ENCODE measurements at regions not wholly inside any gene's neighbourhood (a gene's known extent, or its start where the extent isn't known, plus 50 kb on each side); places are given as distances from the start of the nearest gene placed in this dataset.
"Not testable (repeated sequence)": the region's sequence is repeated elsewhere in the genome, so short reads cannot be mapped to it uniquely, and the experiment has no call there.

GRCh38 chr12:47369085-47369484, 289.3 kb upstream of the AMIGO2 start:
- no peaks in the 10 kb centered on the region for H3K36me3 Mint-ChIP-seq (ENCODE audit: unreplicated experiment)

DNA sequence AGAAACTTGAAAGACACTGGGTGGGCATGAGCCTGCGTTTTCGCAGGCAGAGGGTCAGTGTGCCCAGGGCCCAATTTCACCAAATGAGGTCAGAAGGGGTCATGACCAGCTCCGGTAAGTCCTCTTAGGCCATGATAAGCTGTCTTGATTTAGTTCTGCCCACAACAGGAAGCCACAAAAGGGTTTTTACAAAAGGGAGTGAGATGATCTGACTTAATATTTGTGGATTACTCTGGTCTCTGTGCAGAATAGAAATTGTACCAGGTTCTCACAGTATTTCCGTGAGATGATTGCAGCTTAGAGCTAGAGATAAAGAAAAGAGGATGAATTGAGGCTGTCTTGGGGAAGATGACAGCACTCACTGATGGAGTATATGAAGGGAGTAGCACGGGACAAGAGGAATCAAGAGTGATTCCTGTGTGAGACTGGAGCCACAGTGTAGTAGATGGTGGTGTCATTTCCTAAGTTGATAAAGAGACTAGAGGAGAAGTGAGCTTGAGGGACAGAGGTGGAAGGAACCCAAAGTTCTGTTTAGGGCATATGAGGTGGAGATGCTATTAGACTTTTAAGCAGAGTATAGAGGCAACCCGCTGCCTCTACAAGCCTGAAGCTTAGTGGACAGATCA, 288.3 kb upstream of the AMIGO2 start:
- H3K27me3 Mint-ChIP-seq (ENCODE audit: unreplicated experiment), result no peaks in the 10 kb centered on the region
- DNase-seq (ENCODE audit: extremely low spot score, unreplicated experiment), result no peak

More at GRCh38 chr12:47369085-47369484, 289.3 kb upstream of the AMIGO2 start:
- Mint-ChIP-seq H3K27ac (ENCODE audit: unreplicated experiment) (no peak overlapping the region), H3K9me3 (ENCODE audit: unreplicated experiment) (peaks cover 4% of the 10 kb centered on the region), H3K27me3 (ENCODE audit: unreplicated experiment) (no peaks in the 10 kb centered on the region), H3K4me1 (ENCODE audit: unreplicated experiment) (no peaks in the 10 kb centered on the region), H3K4me3 (ENCODE audit: unreplicated experiment) (no peak overlapping the region)
- no peak for DNase-seq (ENCODE audit: extremely low spot score, unreplicated experiment)
- TF ChIP-seq CTCF (IDR thresholded peaks at IDR 0.05), result no peak

DNA sequence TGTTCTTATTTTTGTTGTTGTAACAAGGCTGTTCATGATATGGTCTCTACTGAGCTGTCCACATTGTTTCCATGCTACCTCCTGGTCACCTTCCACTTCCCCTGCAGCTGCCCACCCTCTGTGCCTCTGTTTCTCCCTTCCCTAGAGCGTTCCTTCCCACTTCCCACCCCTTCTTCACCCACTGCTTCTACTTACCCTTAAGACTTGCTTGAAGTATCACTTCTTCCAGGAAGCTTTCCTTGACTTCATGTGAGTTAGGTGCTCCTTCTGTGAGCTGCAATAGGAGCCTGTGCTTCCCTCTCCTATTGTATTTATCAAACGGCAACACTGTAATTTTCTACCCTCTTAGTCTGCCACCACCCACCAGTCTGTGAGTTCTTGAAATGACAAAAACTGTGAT, 286.8 kb upstream of the AMIGO2 start:
- Mint-ChIP-seq H3K27me3 (ENCODE audit: unreplicated experiment) (no peaks in the 10 kb centered on the region), H3K9me3 (ENCODE audit: unreplicated experiment) (no peaks in the 10 kb centered on the region), H3K4me1 (ENCODE audit: unreplicated experiment) (no peaks in the 10 kb centered on the region), H3K27ac (ENCODE audit: unreplicated experiment) (no peak overlapping the region), H3K36me3 (ENCODE audit: unreplicated experiment) (no peaks in the 10 kb centered on the region), H3K4me3 (ENCODE audit: unreplicated experiment) (no peak overlapping the region)
- TF ChIP-seq CTCF (IDR thresholded peaks at IDR 0.05), result no peak
- no peak for DNase-seq (ENCODE audit: extremely low spot score, unreplicated experiment)

More for the DNA sequence above, 288.3 kb upstream of the AMIGO2 start:
- TF ChIP-seq CTCF (IDR thresholded peaks at IDR 0.05), result no peak
- H3K27ac Mint-ChIP-seq (ENCODE audit: unreplicated experiment), result no peak overlapping the region
- no peaks in the 10 kb centered on the region for H3K4me1 Mint-ChIP-seq (ENCODE audit: unreplicated experiment)
- no peak overlapping the region for H3K4me3 Mint-ChIP-seq (ENCODE audit: unreplicated experiment)
- H3K9me3 Mint-ChIP-seq (ENCODE audit: unreplicated experiment), result no peaks in the 10 kb centered on the region
- H3K36me3 Mint-ChIP-seq (ENCODE audit: unreplicated experiment), result no peaks in the 10 kb centered on the region

DNA sequence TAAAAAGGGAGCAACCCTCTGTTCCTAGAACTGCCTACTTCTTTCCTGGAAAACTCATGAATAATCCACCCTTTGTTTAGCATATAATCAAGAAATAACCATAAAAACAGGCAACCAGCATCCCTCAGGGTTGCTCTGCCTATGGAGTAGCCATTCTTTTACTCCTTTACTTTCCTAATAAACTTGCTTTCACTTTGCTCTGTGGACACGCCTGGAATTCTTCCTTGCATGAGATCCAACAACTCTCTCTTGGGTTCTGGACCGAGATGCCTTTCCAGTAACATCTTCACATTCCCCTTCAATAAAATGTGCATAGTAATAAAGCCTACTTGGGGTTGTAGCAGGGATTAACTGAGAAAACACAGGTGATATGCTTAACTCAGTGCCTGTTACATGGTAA, 286.4 kb upstream of the AMIGO2 start:
- Mint-ChIP-seq H3K9me3 (ENCODE audit: unreplicated experiment) (no peaks in the 10 kb centered on the region), H3K36me3 (ENCODE audit: unreplicated experiment) (no peaks in the 10 kb centered on the region), H3K4me1 (ENCODE audit: unreplicated experiment) (no peaks in the 10 kb centered on the region), H3K27me3 (ENCODE audit: unreplicated experiment) (no peaks in the 10 kb centered on the region), H3K4me3 (ENCODE audit: unreplicated experiment) (no peak overlapping the region), H3K27ac (ENCODE audit: unreplicated experiment) (no peak overlapping the region)
- no peak for DNase-seq (ENCODE audit: extremely low spot score, unreplicated experiment)
- TF ChIP-seq CTCF (IDR thresholded peaks at IDR 0.05), result no peak

- not testable (repeated sequence) for H3K27me3 Mint-ChIP-seq (ENCODE audit: unreplicated experiment); H3K27ac Mint-ChIP-seq (ENCODE audit: unreplicated experiment); H3K4me3 Mint-ChIP-seq (ENCODE audit: unreplicated experiment); DNase-seq (ENCODE audit: extremely low spot score, unreplicated experiment); H3K36me3 Mint-ChIP-seq (ENCODE audit: unreplicated experiment); H3K4me1 Mint-ChIP-seq (ENCODE audit: unreplicated experiment); H3K9me3 Mint-ChIP-seq (ENCODE audit: unreplicated experiment)
These were observed 285.8 kb upstream of the AMIGO2 start for GRCh38 chr12:47365443-47366076.
